Sigmoid colon (tissue), 6 donors: ENCODE measurements at regions not wholly inside any gene's neighbourhood (a gene's known extent, or its start where the extent isn't known, plus 50 kb on each side); places are given as distances from the start of the nearest gene placed in this dataset.

Source experiments
- DNase-seq: peaks from one replicate; pipeline ENCODE4 v3.0.0-alpha.2; 2019
- H3K27ac ChIP-seq, 4 donors: fragments of 200-600 bp; sonication (generic); one replicate each; pipeline ENCODE4 v1.5.1; 2016 to 2019; ENCODE audit warnings: mild to moderate bottlenecking in 1 of 4
- H3K27me3 ChIP-seq, 3 donors: fragments of 200-600 bp; sonication (generic); one replicate each; pipeline ENCODE4 v1.5.1; 2019; ENCODE audit warnings: mild to moderate bottlenecking in 1 of 3
- H3K36me3 ChIP-seq, 4 donors: fragments of 200-600 bp; sonication (generic); one replicate each; pipeline ENCODE4 v1.5.1; 2016 to 2019
- H3K4me1 ChIP-seq, 4 donors: fragments of 200-600 bp; sonication (generic); one replicate each; pipeline ENCODE4 v1.5.1; 2017 to 2019
- H3K4me3 ChIP-seq, 4 donors: fragments of 200-600 bp; sonication (generic); one replicate each; pipeline ENCODE4 v1.5.1; 2017 to 2019; ENCODE audit warnings: mild to moderate bottlenecking in 2 of 4, moderate library complexity in 1 of 4
- H3K9me3 ChIP-seq, 4 donors: fragments of 200-600 bp in 3 of 4; sonication (generic) in 3 of 4; one replicate each; pipeline versions ENCODE4 v1.5.1 to v1.6.1; 2013 to 2019
- EP300 ChIP-seq, 4 donors: sonication (generic); formaldehyde crosslinking; IDR thresholded peaks; one replicate each; pipeline ENCODE4 v1.6.1; 2017; ENCODE audit warnings: antibody characterized with exemption in 4 of 4
- POLR2A ChIP-seq, 2 donors: fragments of 450-650 bp; IDR thresholded peaks; one replicate each; pipeline ENCODE4 v1.6.1; 2016; ENCODE audit warnings: antibody characterized with exemption in 2 of 2, mild to moderate bottlenecking in 2 of 2, moderate library complexity in 2 of 2
- POLR2AphosphoS5 ChIP-seq, 4 donors: sonication (generic); formaldehyde crosslinking; IDR thresholded peaks; one replicate each; pipeline ENCODE4 v1.6.1; 2017; ENCODE audit warnings: antibody characterized with exemption in 4 of 4
- WGBS, 2 donors: extraction: QIAGEN DNeasy Blood & Tissue Kit; methylation state at CpG; one replicate each; pipeline ENCODE4 v1.1.7; 2013; 5-methylcytosine and 5-hydroxymethylcytosine counted together
- intact Hi-C: fragments of 100-400 bp; cut with DNase I; formaldehyde crosslinking; loops from one replicate; pipeline ENCODE4 v1.15.1; 2023
- TF ChIP-seq, protein P1 (sequence below), 4 experiments: fragments of 450-650 bp in 3 of 4; fragments of 200-600 bp in 1 of 4; IDR thresholded peaks; one replicate each; pipeline ENCODE4 v1.5.1; 2016 to 2019; ENCODE audit warnings: antibody characterized with exemption in 4 of 4, mild to moderate bottlenecking in 3 of 4, moderate library complexity in 2 of 4
- donor health status: healthy with polysubstance abuse.
- donor health status: healthy.

DNA sequence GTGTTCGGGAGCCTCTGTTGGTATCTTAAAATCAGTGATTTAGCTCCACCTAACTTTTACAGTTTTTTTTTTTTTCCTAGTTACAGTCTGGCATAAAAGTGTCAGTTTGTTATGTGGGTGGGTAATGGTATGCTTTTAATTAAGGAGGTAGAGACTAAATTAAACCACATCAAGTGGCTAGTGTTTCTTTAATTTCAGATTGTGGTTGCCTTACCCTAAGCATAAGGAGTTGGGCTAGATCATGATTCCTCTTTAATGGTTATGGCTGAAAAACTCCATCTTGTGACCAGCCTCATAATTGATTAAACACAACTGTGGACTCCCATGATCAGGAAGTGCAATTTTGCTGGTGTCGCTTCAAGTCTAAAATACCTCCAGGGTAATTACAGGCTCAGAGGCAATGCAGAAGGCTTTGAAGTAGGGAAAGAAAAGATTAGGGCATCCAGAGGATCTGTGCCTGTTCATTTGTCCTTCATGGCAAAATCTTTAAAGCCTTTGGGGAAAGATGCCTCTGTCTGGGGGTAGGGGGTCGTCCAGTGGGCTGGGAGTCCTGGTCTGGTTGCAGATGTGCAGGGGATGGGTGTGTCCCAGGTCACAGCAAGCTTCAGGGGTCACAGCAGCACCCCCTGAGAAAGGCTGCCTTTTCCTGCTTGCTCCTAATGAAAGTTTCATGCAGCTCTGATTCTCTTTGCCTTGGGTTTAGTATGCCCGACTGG, 579.2 kb downstream of the BCL11A start:
- 50 to 63% methylated on average over 4 of the region's 4 CpGs for WGBS, 2 donors
- H3K27me3 ChIP-seq: no peaks in the 10 kb centered on the region
- TF ChIP-seq EP300 (IDR thresholded peaks at IDR 0.05): no peak
- no peak for TF ChIP-seq POLR2A (IDR thresholded peaks at IDR 0.05)
- TF ChIP-seq POLR2AphosphoS5 (IDR thresholded peaks at IDR 0.05): no peak
- TF ChIP-seq, protein P1, sequence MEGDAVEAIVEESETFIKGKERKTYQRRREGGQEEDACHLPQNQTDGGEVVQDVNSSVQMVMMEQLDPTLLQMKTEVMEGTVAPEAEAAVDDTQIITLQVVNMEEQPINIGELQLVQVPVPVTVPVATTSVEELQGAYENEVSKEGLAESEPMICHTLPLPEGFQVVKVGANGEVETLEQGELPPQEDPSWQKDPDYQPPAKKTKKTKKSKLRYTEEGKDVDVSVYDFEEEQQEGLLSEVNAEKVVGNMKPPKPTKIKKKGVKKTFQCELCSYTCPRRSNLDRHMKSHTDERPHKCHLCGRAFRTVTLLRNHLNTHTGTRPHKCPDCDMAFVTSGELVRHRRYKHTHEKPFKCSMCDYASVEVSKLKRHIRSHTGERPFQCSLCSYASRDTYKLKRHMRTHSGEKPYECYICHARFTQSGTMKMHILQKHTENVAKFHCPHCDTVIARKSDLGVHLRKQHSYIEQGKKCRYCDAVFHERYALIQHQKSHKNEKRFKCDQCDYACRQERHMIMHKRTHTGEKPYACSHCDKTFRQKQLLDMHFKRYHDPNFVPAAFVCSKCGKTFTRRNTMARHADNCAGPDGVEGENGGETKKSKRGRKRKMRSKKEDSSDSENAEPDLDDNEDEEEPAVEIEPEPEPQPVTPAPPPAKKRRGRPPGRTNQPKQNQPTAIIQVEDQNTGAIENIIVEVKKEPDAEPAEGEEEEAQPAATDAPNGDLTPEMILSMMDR (IDR thresholded peaks at IDR 0.05): no peak
- H3K4me1 ChIP-seq: peaks cover 0 to 8% (median 0%) of the 10 kb centered on the region in 4 donors
- no peaks in the 10 kb centered on the region for H3K9me3 ChIP-seq
- no peak overlapping the region for H3K4me3 ChIP-seq
- no peak for DNase-seq
- H3K27ac ChIP-seq: no peak overlapping the region
- intact Hi-C loops: no loop called here
- no peaks in the 10 kb centered on the region for H3K36me3 ChIP-seq

DNA sequence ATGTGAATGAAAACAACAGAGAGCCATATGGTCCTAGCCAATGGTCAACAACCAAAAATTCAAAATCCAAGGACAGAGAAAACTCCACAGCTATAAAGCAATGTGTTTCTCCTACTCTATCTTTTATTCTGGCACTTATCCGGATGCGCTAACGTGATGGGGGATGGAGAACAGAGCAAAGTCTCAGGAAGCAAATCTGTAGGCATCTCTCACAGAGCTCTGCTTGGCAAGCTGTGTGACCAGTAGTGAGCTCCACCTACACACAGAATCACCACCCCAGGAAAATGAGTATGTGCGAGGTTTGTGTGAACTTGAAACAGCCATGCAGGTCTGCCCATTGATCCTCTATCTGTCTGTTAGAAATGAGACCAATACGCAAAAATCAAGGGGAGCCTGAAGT, 584.3 kb downstream of the BCL11A start:
- TF ChIP-seq POLR2AphosphoS5 (IDR thresholded peaks at IDR 0.05) (no peak), EP300 (IDR thresholded peaks at IDR 0.05) (no peak)
- TF ChIP-seq, protein P1 (IDR thresholded peaks at IDR 0.05): no peak
- intact Hi-C loops: no loop called here
- Histone ChIP-seq H3K27me3 (no peaks in the 10 kb centered on the region), H3K9me3 (no peaks in the 10 kb centered on the region), H3K4me1 (peaks cover 0 to 8% (median 0%) of the 10 kb centered on the region in 4 donors), H3K27ac (no peak overlapping the region), H3K4me3 (no peak overlapping the region), H3K36me3 (no peaks in the 10 kb centered on the region)
- WGBS, 2 donors: 91 to 98% methylated on average over 5 of the region's 5 CpGs
- no peak for DNase-seq

DNA sequence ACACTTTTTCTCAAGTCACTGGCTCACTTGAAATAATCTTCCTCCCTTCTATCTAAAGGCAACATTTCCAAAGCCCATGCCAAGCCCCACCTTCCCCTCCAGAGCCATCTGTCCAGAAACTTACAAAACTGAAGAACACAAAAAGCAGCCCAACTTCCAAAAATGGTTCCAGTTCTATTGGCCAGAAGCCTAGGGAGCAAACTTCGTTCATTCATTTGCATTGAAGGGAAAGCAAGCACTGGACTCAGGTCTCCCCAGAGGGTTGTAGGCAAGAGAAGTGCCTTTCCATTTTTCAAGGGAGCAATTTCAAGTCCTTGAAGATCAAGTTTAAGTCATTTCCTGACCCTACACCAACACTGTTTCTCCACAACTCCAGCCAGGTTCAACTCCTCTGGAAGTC, 585.0 kb downstream of the BCL11A start:
- intact Hi-C loops: no loop called here
- DNase-seq: no peak
- H3K27ac ChIP-seq: no peak overlapping the region
- H3K4me3 ChIP-seq: no peak overlapping the region
- WGBS, 2 donors: 70 to 78% methylated on average over 1 of the region's 1 CpG
- H3K4me1 ChIP-seq: peaks cover 0 to 2% (median 0%) of the 10 kb centered on the region in 4 donors
- no peaks in the 10 kb centered on the region for H3K27me3 ChIP-seq
- H3K36me3 ChIP-seq: no peaks in the 10 kb centered on the region
- TF ChIP-seq POLR2AphosphoS5 (IDR thresholded peaks at IDR 0.05) (no peak), EP300 (IDR thresholded peaks at IDR 0.05) (no peak), POLR2A (IDR thresholded peaks at IDR 0.05) (no peak)
- TF ChIP-seq, protein P1 (IDR thresholded peaks at IDR 0.05): no peak
- no peaks in the 10 kb centered on the region for H3K9me3 ChIP-seq

DNA sequence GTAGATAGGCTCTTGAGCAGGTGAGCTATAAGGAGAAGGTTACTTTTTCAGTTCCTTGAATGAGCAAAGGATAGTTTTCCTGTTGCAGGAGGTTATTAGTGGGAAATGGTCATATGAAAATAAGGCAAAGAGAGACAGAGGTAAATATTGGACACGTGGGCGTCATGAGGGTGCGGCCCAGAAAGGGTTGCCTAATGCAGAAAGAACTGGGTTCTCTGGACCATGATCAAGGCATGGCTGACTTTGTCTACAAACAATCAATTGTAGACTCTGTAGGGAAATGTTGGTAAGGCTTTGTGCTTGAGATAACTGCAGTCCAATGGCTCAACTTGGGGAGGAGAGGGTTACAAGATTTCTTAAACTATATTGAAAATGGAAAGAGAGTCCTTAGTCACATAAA, 585.8 kb downstream of the BCL11A start:
- Histone ChIP-seq H3K4me1 (no peaks in the 10 kb centered on the region), H3K4me3 (no peak overlapping the region), H3K36me3 (no peaks in the 10 kb centered on the region), H3K9me3 (no peaks in the 10 kb centered on the region), H3K27ac (no peak overlapping the region), H3K27me3 (no peaks in the 10 kb centered on the region)
- no peak for DNase-seq
- TF ChIP-seq POLR2A (IDR thresholded peaks at IDR 0.05): no peak
- no peak for TF ChIP-seq EP300 (IDR thresholded peaks at IDR 0.05)
- TF ChIP-seq, protein P1 (IDR thresholded peaks at IDR 0.05): no peak
- no peak for TF ChIP-seq POLR2AphosphoS5 (IDR thresholded peaks at IDR 0.05)
- WGBS, 2 donors: 87 to 92% methylated on average over 3 of the region's 3 CpGs
- intact Hi-C loops: no loop called here

DNA sequence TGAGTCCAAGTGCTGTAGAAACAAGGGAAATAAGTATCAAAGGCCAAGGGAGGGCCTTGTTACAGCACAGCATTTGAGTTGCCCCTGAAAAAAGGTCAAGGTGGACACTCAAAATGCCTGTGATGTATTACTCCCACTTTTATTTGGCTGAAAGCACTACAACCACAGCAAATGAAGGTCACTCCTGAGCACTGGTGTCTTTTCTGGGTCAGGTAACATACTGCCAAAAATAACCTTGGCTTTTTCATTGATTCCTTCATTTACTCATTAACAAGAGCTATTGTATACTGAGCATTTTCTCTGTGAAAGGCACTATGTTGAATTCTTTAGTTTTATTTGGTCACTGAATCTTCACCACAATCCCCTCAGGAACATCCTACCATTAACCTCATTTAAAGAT, 590.3 kb downstream of the BCL11A start:
- Histone ChIP-seq H3K4me1 (no peaks in the 10 kb centered on the region), H3K9me3 (no peaks in the 10 kb centered on the region), H3K27me3 (no peaks in the 10 kb centered on the region), H3K4me3 (no peak overlapping the region), H3K36me3 (no peaks in the 10 kb centered on the region), H3K27ac (no peak overlapping the region)
- intact Hi-C loops: no loop called here
- no peak for DNase-seq
- TF ChIP-seq, protein P1 (IDR thresholded peaks at IDR 0.05): no peak
- TF ChIP-seq POLR2AphosphoS5 (IDR thresholded peaks at IDR 0.05) (no peak), EP300 (IDR thresholded peaks at IDR 0.05) (no peak), POLR2A (IDR thresholded peaks at IDR 0.05) (no peak)
